Cardiac muscle cell (in vitro differentiated cells and primary cell): ENCODE measurements at regions not wholly inside any gene's neighbourhood (a gene's known extent, or its start where the extent isn't known, plus 50 kb on each side); places are given as distances from the start of the nearest gene placed in this dataset.
"Not testable (repeated sequence)": the region's sequence is repeated elsewhere in the genome, so short reads cannot be mapped to it uniquely, and the experiment has no call there.

Experiments
- DNase-seq, 2 donors: peaks; one replicate each; pipeline versions ENCODE4 v3.0.0 to v3.0.0-alpha.2; 2010 to 2017; ENCODE audit warnings: low read depth in 1 of 2, low spot score in 1 of 2
- H3K27ac ChIP-seq: fragments of 200-600 bp; sonication (generic); 2 replicates; pipeline ENCODE4 v1.5.1; 2016
- H3K27me3 ChIP-seq: fragments of 200-600 bp; sonication (generic); 2 replicates; pipeline ENCODE4 v1.6.0; 2016; ENCODE audit warnings: control low read depth
- H3K36me3 ChIP-seq: fragments of 200-600 bp; sonication (generic); 2 replicates; pipeline ENCODE4 v1.5.1; 2016; ENCODE audit warnings: control low read depth
- H3K4me1 ChIP-seq: fragments of 200-600 bp; sonication (generic); 2 replicates; pipeline ENCODE4 v1.8.1; 2017; ENCODE audit warnings: low read depth, mild to moderate bottlenecking, mixed run types
- H3K4me3 ChIP-seq: fragments of 200-600 bp; sonication (generic); 2 replicates; pipeline ENCODE4 v1.5.1; 2016; ENCODE audit warnings: mild to moderate bottlenecking
- H3K9me3 ChIP-seq: fragments of 200-600 bp; sonication (generic); 2 replicates; pipeline ENCODE4 v1.5.1; 2017; ENCODE audit warnings: low read depth, mild to moderate bottlenecking, control low read depth
- CTCF ChIP-seq: IDR thresholded peaks from 2 replicates; pipeline ENCODE4 v1.5.1; 2012; ENCODE audit warnings: low read depth, mild to moderate bottlenecking, low read length

DNA sequence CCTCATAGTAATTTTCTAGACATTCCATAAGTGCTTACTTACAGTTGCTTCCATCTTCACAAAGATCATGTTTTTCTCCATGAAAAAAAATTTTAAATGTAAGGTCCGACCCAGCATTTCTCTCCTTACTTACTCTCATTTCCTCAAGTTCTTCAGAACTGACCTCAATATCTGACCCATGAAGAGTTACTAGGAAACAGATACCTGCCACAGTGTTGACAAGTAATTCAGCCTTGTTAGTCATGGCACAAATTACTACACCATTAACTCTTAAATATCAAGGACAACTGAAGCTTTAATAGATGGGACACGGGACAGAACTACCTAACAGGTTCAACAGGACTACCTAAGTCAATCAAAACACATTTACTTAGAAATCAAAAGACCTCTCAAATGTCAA, 316.2 kb downstream of the POM121L12 start:
- no peaks in the 10 kb centered on the region for H3K9me3 ChIP-seq
- no peaks in the 10 kb centered on the region for H3K27me3 ChIP-seq
- DNase-seq = no peak
- H3K4me1 ChIP-seq = no peaks in the 10 kb centered on the region
- H3K27ac ChIP-seq = no peak overlapping the region
- H3K4me3 ChIP-seq = no peak overlapping the region
- no peak for TF ChIP-seq CTCF
- no peaks in the 10 kb centered on the region for H3K36me3 ChIP-seq

- H3K4me3 ChIP-seq = no peak overlapping the region
- DNase-seq = no peak
- no peaks in the 10 kb centered on the region for H3K27me3 ChIP-seq
- H3K27ac ChIP-seq = no peak overlapping the region
- no peaks in the 10 kb centered on the region for H3K9me3 ChIP-seq
- no peaks in the 10 kb centered on the region for H3K36me3 ChIP-seq
- no peak for TF ChIP-seq CTCF
- H3K4me1 ChIP-seq = peaks cover 4% of the 10 kb centered on the region
Observed at GRCh38 chr7:53358269-53358668, 322.8 kb downstream of the POM121L12 start.

DNA sequence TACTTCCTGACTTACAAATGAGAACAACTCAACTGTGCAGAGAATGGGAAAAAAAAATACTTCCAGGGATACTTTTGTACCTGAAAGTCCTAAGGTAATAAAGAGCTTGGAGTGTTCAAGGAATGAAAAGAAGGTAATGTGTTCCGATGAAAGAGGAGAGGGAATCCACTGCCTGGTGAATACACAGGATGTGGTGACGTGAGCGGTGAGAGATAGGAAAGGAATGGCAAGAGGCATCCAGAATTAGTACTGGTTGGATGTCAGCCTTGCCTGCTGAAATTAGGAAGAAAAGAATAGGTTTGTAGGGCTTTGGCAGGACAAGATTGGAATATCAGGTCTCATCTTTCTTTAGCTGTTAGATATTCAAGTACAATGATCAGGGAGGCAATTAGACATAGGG, 347.7 kb downstream of the POM121L12 start:
- DNase-seq = no peak

GRCh38 chr7:53385239-53385638, 349.8 kb downstream of the POM121L12 start:
- not testable (repeated sequence) for H3K27me3 ChIP-seq, DNase-seq

More for the DNA sequence above, 347.7 kb downstream of the POM121L12 start:
- H3K9me3 ChIP-seq = no peaks in the 10 kb centered on the region
- no peaks in the 10 kb centered on the region for H3K36me3 ChIP-seq
- H3K27me3 ChIP-seq = no peaks in the 10 kb centered on the region
- no peak for TF ChIP-seq CTCF
- H3K27ac ChIP-seq = no peak overlapping the region
- no peak overlapping the region for H3K4me3 ChIP-seq
- H3K4me1 ChIP-seq = no peaks in the 10 kb centered on the region

GRCh38 chr7:53387515-53387914, 352.1 kb downstream of the POM121L12 start:
- no peaks in the 10 kb centered on the region for H3K9me3 ChIP-seq
- no peak overlapping the region for H3K27ac ChIP-seq
- no peak for DNase-seq
- no peak for TF ChIP-seq CTCF
- H3K4me3 ChIP-seq = no peak overlapping the region
- no peaks in the 10 kb centered on the region for H3K36me3 ChIP-seq
- no peaks in the 10 kb centered on the region for H3K4me1 ChIP-seq
- H3K27me3 ChIP-seq = no peaks in the 10 kb centered on the region

More at GRCh38 chr7:53385239-53385638, 349.8 kb downstream of the POM121L12 start:
- not testable (repeated sequence) for H3K27ac ChIP-seq, H3K9me3 ChIP-seq, H3K4me3 ChIP-seq, H3K36me3 ChIP-seq, H3K4me1 ChIP-seq

DNA sequence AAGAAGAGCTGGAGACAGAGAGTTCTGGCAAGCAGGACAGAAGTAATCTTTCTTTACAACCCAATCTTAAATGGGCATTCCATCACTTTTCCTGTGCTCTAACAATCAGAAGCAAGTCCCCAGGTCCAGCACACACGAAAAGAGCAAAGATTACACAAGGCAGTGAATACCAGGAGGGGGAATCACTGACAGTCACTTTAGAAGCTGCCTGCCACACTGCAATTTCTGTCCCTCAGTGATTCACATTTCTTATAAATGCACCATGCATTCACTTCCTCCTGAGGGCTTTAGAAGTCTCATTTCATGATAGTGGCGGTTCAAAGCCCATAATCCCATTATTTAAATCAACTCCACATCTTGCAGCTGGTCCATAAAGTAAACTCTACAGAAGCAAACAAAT, 362.5 kb downstream of the POM121L12 start:
- no peak for DNase-seq
- no peaks in the 10 kb centered on the region for H3K9me3 ChIP-seq
- H3K27me3 ChIP-seq = no peaks in the 10 kb centered on the region
- no peak overlapping the region for H3K4me3 ChIP-seq
- H3K4me1 ChIP-seq = no peaks in the 10 kb centered on the region
- no peak overlapping the region for H3K27ac ChIP-seq
- no peak for TF ChIP-seq CTCF
- no peaks in the 10 kb centered on the region for H3K36me3 ChIP-seq
